Psoas muscle (tissue), 7 donors: ENCODE measurements at regions not wholly inside any gene's neighbourhood (a gene's known extent, or its start where the extent isn't known, plus 50 kb on each side); places are given as distances from the start of the nearest gene placed in this dataset.
A peak's percentile ranks its signal among the peaks of the same experiment; 100 is the strongest.

Source experiments
- ATAC-seq, 4 donors: fragments of 200-7000 bp; cut with Tn5 transposase; one replicate each; pipeline ENCODE4 v1.9.1; 2020; ENCODE audit warnings: moderate library complexity in 3 of 4, mild to moderate bottlenecking in 2 of 4
- DNase-seq, 2 donors: peaks; one replicate each; pipeline ENCODE4 v3.0.0-alpha.2; 2020
- H3K27ac ChIP-seq: fragments of 200-600 bp; one replicate; pipeline ENCODE4 v1.8.0; 2022
- H3K27me3 ChIP-seq, 3 donors: fragments of 200-600 bp in 1 of 3; one replicate each; pipeline versions ENCODE4 v1.6.1 to v1.8.0; 2013 to 2022; ENCODE audit warnings: low read length in 2 of 3, mild to moderate bottlenecking in 2 of 3, moderate library complexity in 1 of 3; ENCODE audit not compliant: insufficient read depth in 3 of 3
- H3K36me3 ChIP-seq, 2 donors: fragments of 200-600 bp in 1 of 2; one replicate each; pipeline versions ENCODE4 v1.6.1 to v1.8.0; 2013 to 2022; ENCODE audit warnings: low read depth in 1 of 2, mild to moderate bottlenecking in 1 of 2, moderate library complexity in 1 of 2; ENCODE audit not compliant: insufficient read depth in 1 of 2
- H3K4me1 ChIP-seq: fragments of 200-600 bp; one replicate; pipeline ENCODE4 v1.8.0; 2022
- H3K4me3 ChIP-seq: fragments of 200-600 bp; one replicate; pipeline ENCODE4 v1.8.0; 2022; ENCODE audit warnings: mild to moderate bottlenecking
- H3K9me3 ChIP-seq: fragments of 200-600 bp; one replicate; pipeline ENCODE4 v1.8.0; 2022
- WGBS, 3 donors: extraction: QIAGEN DNeasy Blood & Tissue Kit; methylation state at CpG; one replicate each; pipeline versions ENCODE4 v1.1.6 to v1.1.7; 2013; 5-methylcytosine and 5-hydroxymethylcytosine counted together
- intact Hi-C, 2 donors: fragments of 100-400 bp; cut with DNase I; formaldehyde crosslinking; loops; one replicate each; pipeline versions ENCODE4 v1.11.0 to v1.14.2; 2022
- TF ChIP-seq, protein P1 (sequence below): fragments of 200-600 bp; IDR thresholded peaks from one replicate; pipeline ENCODE4 v1.8.0; 2022; ENCODE audit warnings: antibody characterized with exemption
- donor health status: healthy with polysubstance abuse.
- donor health status: DM: no; HTN: no; CAD: no; lungs with moderate emphysema.
- donor health status: Bipolar disorder and iron deficiency.
- donor health status: healthy.
- donor health status: DM: yes; HTN: yes; CAD: no.
- donor health status: DM: no; HTN: no; CAD: no.
- donor health status: DM: yes; HTN: yes; CAD: no.

GRCh38 chr14:23725980-23726710, 90.0 kb downstream of the DHRS2 start:
- Histone ChIP-seq H3K4me3 (no peak overlapping the region), H3K27me3 (peaks cover 0 to 4% (median 0%) of the 10 kb centered on the region in 3 donors), H3K4me1 (no peaks in the 10 kb centered on the region), H3K9me3 (no peaks in the 10 kb centered on the region), H3K36me3 (no peaks in the 10 kb centered on the region), H3K27ac (no peak overlapping the region)
- DNase-seq (no peak), ATAC-seq (no peak)
- 68 to 70% (median 70%) methylated on average over 15 to 16 of the region's 16 CpGs for WGBS, 3 donors
- TF ChIP-seq, protein P1, sequence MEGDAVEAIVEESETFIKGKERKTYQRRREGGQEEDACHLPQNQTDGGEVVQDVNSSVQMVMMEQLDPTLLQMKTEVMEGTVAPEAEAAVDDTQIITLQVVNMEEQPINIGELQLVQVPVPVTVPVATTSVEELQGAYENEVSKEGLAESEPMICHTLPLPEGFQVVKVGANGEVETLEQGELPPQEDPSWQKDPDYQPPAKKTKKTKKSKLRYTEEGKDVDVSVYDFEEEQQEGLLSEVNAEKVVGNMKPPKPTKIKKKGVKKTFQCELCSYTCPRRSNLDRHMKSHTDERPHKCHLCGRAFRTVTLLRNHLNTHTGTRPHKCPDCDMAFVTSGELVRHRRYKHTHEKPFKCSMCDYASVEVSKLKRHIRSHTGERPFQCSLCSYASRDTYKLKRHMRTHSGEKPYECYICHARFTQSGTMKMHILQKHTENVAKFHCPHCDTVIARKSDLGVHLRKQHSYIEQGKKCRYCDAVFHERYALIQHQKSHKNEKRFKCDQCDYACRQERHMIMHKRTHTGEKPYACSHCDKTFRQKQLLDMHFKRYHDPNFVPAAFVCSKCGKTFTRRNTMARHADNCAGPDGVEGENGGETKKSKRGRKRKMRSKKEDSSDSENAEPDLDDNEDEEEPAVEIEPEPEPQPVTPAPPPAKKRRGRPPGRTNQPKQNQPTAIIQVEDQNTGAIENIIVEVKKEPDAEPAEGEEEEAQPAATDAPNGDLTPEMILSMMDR, result no peak
- intact Hi-C loops, result no loop called here

GRCh38 chr14:23727566-23728335, 91.6 kb downstream of the DHRS2 start:
- Histone ChIP-seq H3K36me3 (no peaks in the 10 kb centered on the region), H3K27me3 (peaks cover 0 to 4% (median 0%) of the 10 kb centered on the region in 3 donors), H3K27ac (no peak overlapping the region), H3K4me1 (no peaks in the 10 kb centered on the region), H3K4me3 (no peak overlapping the region), H3K9me3 (no peaks in the 10 kb centered on the region)
- ATAC-seq (peak in 2 of 4 donors; percentile 49 to 90), DNase-seq (no peak)
- intact Hi-C loops, result no loop called here
- 87% methylated on average over 5 of the region's 5 CpGs for WGBS, 3 donors
- TF ChIP-seq, protein P1, result peak; percentile 24

- DNase-seq, result no peak
- peaks cover 0 to 4% (median 0%) of the 10 kb centered on the region in 3 donors for H3K27me3 ChIP-seq
- H3K4me1 ChIP-seq, result no peaks in the 10 kb centered on the region
- no peaks in the 10 kb centered on the region for H3K9me3 ChIP-seq
- H3K4me3 ChIP-seq, result no peak overlapping the region
- 52 to 56% (median 53%) methylated on average over 4 of the region's 4 CpGs for WGBS, 3 donors
- H3K36me3 ChIP-seq, result no peaks in the 10 kb centered on the region
- no peak for ATAC-seq
- intact Hi-C loops, result no loop called here
- TF ChIP-seq, protein P1, result no peak
- no peak overlapping the region for H3K27ac ChIP-seq
These were observed 92.6 kb downstream of the DHRS2 start for GRCh38 chr14:23728791-23729190.

DNA sequence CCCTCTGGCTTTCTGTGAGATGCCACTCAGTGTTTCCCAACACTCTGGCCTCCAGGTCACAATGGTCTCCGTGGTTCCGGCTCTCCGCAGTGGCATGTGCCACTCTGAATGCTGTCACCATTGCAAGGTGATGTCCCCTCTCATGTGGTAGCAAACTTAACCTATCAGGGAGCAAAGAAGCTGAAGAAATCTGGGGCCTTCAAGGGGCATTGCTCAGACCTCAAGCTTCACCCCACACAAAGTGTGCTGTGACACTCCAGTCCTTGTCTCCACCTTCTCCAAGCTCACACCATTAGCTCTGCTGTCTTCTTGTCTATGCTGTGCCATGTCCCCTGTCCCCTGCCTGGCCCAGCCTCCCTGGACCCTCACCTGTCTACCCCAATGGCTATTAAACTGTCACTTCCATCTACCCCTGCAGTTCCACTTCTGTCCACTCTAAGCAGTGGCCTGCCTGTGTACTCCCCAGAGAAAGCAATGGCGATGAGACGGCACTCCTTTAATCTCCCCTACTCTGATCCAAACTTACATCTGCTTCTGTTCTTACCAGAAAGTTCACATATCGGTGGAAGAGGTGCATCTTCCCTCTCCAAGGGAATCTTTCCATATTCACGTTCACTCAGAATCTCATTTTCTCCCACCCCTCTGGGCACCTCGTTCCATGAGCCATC, 93.7 kb downstream of the DHRS2 start:
- WGBS, 3 donors, result 67% methylated on average over 8 of the region's 8 CpGs
- no peak for ATAC-seq

More for the DNA sequence above, 93.7 kb downstream of the DHRS2 start:
- Histone ChIP-seq H3K27ac (no peak overlapping the region), H3K9me3 (no peaks in the 10 kb centered on the region), H3K27me3 (peaks cover 0 to 4% (median 0%) of the 10 kb centered on the region in 3 donors), H3K4me3 (no peak overlapping the region), H3K4me1 (no peaks in the 10 kb centered on the region), H3K36me3 (no peaks in the 10 kb centered on the region)
- intact Hi-C loops, result no loop called here
- DNase-seq, result no peak
- TF ChIP-seq, protein P1, result no peak
